Activated naive CD4-positive, alpha-beta T cell treated with anti-CD3 and anti-CD28 coated beads, Interleukin-2, amount 50 U/mL, for 24 hours (primary cell): ENCODE measurements at regions not wholly inside any gene's neighbourhood (a gene's known extent, or its start where the extent isn't known, plus 50 kb on each side); places are given as distances from the start of the nearest gene placed in this dataset.
"Not testable (repeated sequence)": the region's sequence is repeated elsewhere in the genome, so short reads cannot be mapped to it uniquely, and the experiment has no call there.

Experiments used
- H3K27ac Mint-ChIP-seq: one replicate; pipeline ENCODE4 v1.8.0; 2021; ENCODE audit warnings: mild to moderate bottlenecking, mixed read lengths
- H3K27me3 Mint-ChIP-seq: one replicate; pipeline ENCODE4 v1.8.0; 2021; ENCODE audit warnings: mixed read lengths
- H3K36me3 Mint-ChIP-seq: one replicate; pipeline ENCODE4 v1.8.0; 2021; ENCODE audit warnings: mixed read lengths
- H3K4me1 Mint-ChIP-seq: one replicate; pipeline ENCODE4 v1.8.0; 2021; ENCODE audit warnings: mixed read lengths
- H3K4me3 Mint-ChIP-seq: one replicate; pipeline ENCODE4 v1.8.0; 2021; ENCODE audit warnings: mild to moderate bottlenecking, mixed read lengths
- H3K9me3 Mint-ChIP-seq: one replicate; pipeline ENCODE4 v1.8.0; 2021; ENCODE audit warnings: mixed read lengths

GRCh38 chr20:29093958-29094357 is 2163.5 kb upstream of the DEFB115 start:
- H3K4me3 Mint-ChIP-seq, H3K9me3 Mint-ChIP-seq, H3K36me3 Mint-ChIP-seq, H3K27me3 Mint-ChIP-seq, H3K4me1 Mint-ChIP-seq, H3K27ac Mint-ChIP-seq: not testable (repeated sequence)

GRCh38 chr20:29096695-29097094 is 2160.8 kb upstream of the DEFB115 start:
- H3K27me3 Mint-ChIP-seq, H3K4me3 Mint-ChIP-seq, H3K27ac Mint-ChIP-seq, H3K9me3 Mint-ChIP-seq, H3K4me1 Mint-ChIP-seq, H3K36me3 Mint-ChIP-seq: not testable (repeated sequence)

- H3K27me3 Mint-ChIP-seq, H3K4me3 Mint-ChIP-seq, H3K36me3 Mint-ChIP-seq, H3K27ac Mint-ChIP-seq, H3K4me1 Mint-ChIP-seq: not testable (repeated sequence)
- H3K9me3 Mint-ChIP-seq, result peaks cover 26% of the 10 kb centered on the region
Measured at GRCh38 chr20:29107884-29108283, 2149.6 kb upstream of the DEFB115 start.

- H3K27me3 Mint-ChIP-seq, H3K4me1 Mint-ChIP-seq, H3K4me3 Mint-ChIP-seq, H3K27ac Mint-ChIP-seq, H3K36me3 Mint-ChIP-seq: not testable (repeated sequence)
- H3K9me3 Mint-ChIP-seq, result peaks cover 26% of the 10 kb centered on the region
Measured at GRCh38 chr20:29109386-29109785, 2148.1 kb upstream of the DEFB115 start.

- not testable (repeated sequence) for H3K4me1 Mint-ChIP-seq, H3K9me3 Mint-ChIP-seq, H3K27me3 Mint-ChIP-seq, H3K27ac Mint-ChIP-seq, H3K4me3 Mint-ChIP-seq, H3K36me3 Mint-ChIP-seq
Measured at GRCh38 chr20:29115097-29115496, 2142.4 kb upstream of the DEFB115 start.

GRCh38 chr20:29119141-29119540 is 2138.3 kb upstream of the DEFB115 start:
- Mint-ChIP-seq H3K27ac (no peak overlapping the region), H3K27me3 (no peaks in the 10 kb centered on the region), H3K4me3 (no peak overlapping the region), H3K36me3 (no peaks in the 10 kb centered on the region), H3K9me3 (peaks cover 5% of the 10 kb centered on the region), H3K4me1 (no peaks in the 10 kb centered on the region)

GRCh38 chr20:29119684-29120083 is 2137.8 kb upstream of the DEFB115 start:
- not testable (repeated sequence) for H3K9me3 Mint-ChIP-seq, H3K27me3 Mint-ChIP-seq, H3K4me1 Mint-ChIP-seq, H3K4me3 Mint-ChIP-seq, H3K27ac Mint-ChIP-seq, H3K36me3 Mint-ChIP-seq

- not testable (repeated sequence) for H3K36me3 Mint-ChIP-seq, H3K4me3 Mint-ChIP-seq, H3K9me3 Mint-ChIP-seq, H3K27me3 Mint-ChIP-seq, H3K4me1 Mint-ChIP-seq, H3K27ac Mint-ChIP-seq
Measured at GRCh38 chr20:29120088-29120487, 2137.4 kb upstream of the DEFB115 start.

- not testable (repeated sequence) for H3K36me3 Mint-ChIP-seq, H3K4me1 Mint-ChIP-seq, H3K27ac Mint-ChIP-seq
Measured at GRCh38 chr20:29120575-29120974, 2136.9 kb upstream of the DEFB115 start.

GRCh38 chr20:29122784-29123183 is 2134.7 kb upstream of the DEFB115 start:
- not testable (repeated sequence) for H3K36me3 Mint-ChIP-seq, H3K4me3 Mint-ChIP-seq, H3K27me3 Mint-ChIP-seq, H3K4me1 Mint-ChIP-seq, H3K27ac Mint-ChIP-seq, H3K9me3 Mint-ChIP-seq

More at GRCh38 chr20:29120575-29120974, 2136.9 kb upstream of the DEFB115 start:
- not testable (repeated sequence) for H3K4me3 Mint-ChIP-seq, H3K27me3 Mint-ChIP-seq, H3K9me3 Mint-ChIP-seq

GRCh38 chr20:29123861-29124260 is 2133.6 kb upstream of the DEFB115 start:
- no peak overlapping the region for H3K27ac Mint-ChIP-seq
- H3K27me3 Mint-ChIP-seq, result no peaks in the 10 kb centered on the region
- H3K4me3 Mint-ChIP-seq, result no peak overlapping the region
- no peaks in the 10 kb centered on the region for H3K4me1 Mint-ChIP-seq
- H3K36me3 Mint-ChIP-seq, result no peaks in the 10 kb centered on the region
- H3K9me3 Mint-ChIP-seq, result peaks cover 5% of the 10 kb centered on the region
